GM19240 (cell line): ENCODE measurements at regions not wholly inside any gene's neighbourhood (a gene's known extent, or its start where the extent isn't known, plus 50 kb on each side); places are given as distances from the start of the nearest gene placed in this dataset.
"Not testable (repeated sequence)": the region's sequence is repeated elsewhere in the genome, so short reads cannot be mapped to it uniquely, and the experiment has no call there.

Experiments
- DNase-seq: peaks from one replicate; pipeline ENCODE4 v3.0.0; 2011; ENCODE audit warnings: low spot score; ENCODE audit not compliant: insufficient read length

DNA sequence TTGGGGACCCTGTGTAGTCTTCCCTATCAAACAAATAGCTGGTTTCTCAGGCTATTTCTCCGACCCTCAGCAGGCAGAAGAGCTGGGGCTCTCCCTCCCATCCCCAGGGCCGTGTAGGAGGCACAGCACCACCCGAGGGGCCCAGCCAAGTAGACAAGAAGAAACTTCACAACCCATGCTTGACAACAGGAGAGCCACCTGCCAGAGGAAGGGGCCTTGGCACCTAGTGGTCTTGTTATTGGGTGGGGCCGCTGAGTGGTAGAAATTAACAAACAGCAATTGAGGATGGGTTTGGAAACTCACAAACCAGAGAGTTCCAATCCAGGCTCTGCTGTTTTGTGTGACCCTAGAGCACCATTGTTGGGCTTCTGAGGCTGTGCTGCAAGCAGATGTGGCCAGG is 108.5 kb upstream of the CHD6 start:
- DNase-seq: no peak

DNA sequence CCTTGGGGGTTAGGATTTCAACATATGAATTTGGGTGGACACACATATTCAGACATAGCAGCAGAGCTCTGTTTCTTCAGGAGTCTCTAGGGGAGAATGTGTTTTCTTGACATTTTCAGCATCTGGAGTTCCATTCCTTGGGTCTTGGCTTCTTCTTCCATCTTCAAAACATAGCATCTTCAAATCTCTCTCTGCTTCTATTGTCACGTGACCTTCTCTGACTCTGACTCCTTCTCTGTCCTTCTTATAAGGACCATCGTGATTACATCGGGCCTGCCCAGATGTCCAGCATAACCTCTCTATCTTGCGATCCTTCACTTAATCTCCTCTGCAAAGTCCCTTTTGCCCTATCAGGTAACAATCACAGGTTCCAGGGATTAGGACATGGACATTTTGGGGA is 101.0 kb upstream of the CHD6 start:
- DNase-seq: no peak

DNA sequence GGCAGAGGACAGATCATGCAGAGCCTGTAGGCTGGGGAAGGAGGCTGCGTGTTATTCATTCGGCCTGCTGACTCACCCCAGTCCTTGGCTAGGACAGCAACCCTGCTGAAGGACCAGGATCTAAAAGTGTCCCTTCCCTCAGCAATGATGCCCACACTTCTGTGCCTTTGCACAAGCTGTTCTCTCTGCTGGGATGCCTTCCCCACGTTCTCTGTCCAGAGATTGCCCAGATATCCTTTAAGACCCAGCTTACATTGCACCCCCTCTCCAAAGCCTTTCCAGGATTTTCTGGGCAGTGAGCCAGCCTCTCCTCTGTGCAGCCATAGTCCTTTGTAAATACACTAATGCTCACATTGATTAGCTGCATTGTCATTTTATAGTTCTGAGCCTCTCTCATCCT is 99.3 kb upstream of the CHD6 start:
- DNase-seq: no peak

DNA sequence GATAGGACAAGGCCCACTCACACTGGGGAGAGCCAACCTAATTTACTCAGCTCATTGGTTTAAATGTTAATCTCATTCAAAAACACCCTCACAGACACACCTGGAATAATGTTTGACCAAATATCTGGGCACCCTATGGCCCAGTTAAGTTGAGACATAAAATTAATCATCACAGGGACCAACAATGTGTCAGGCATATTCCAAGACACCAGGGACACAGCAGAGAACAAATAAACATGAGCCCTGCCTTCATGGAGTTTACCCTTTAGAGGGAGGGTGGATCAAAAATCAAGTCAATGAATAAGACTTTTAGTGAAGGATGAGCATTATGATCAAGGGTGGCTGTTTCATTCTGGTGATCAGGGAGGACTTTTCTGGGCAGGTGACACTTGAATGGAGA is 98.7 kb upstream of the CHD6 start:
- DNase-seq: no peak

DNA sequence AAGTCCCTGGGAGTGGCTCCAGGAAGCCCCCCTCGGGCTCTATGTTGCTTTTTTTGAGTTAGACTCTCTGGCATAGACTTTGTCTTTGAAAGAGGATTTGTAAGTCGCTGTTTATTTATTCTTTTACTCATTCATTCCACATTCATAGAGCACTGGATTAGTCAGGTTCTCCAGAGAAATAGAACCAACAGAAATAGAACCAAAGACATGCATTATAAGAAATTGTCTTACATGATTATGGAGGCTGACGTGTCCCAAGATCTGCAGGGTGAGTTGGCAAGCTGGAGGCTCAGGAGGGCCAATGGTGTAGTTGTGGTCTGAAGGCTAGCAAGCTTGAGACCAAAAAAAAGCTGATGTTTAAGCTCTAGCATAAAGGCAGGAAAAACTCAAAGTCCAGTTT is 98.3 kb upstream of the CHD6 start:
- DNase-seq: no peak

DNA sequence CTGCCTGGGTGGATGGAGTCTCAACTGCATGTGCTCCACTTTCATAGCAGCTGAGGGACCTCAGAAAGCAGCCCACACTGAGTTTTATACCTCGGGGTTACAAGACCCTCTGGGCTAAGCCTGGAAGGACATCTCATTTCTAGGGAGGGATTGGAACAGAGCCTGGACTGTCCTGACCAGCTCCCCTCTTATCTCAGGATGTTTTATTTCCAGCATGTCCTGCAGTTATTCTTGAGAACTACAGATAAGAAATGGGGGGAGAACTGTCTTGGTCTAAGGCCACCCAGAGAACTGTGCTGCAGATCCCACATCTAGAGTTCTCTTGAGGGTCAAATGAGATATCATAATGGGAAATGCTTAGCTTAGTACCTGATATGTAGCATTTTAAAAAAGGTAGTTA is 97.3 kb upstream of the CHD6 start:
- DNase-seq: no peak

DNA sequence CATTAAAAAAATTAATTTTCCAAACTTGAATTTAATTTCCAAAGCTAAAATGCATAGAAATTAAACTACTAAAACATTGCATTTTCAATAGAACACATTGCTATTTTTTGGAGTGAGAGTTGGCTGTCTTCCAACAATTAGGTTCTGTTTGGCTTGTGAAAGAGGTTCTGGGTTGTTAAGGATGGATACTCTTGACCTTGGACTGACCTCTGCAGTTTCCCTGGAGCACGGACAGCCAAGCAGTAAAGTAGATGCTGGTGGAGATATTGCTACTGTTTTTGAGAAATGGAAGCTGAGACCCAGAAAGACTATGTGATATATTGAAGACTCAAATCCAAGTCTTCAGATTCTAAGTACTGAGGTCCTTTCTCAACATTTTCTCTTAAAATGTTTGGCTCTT is 95.9 kb upstream of the CHD6 start:
- no peak for DNase-seq

DNA sequence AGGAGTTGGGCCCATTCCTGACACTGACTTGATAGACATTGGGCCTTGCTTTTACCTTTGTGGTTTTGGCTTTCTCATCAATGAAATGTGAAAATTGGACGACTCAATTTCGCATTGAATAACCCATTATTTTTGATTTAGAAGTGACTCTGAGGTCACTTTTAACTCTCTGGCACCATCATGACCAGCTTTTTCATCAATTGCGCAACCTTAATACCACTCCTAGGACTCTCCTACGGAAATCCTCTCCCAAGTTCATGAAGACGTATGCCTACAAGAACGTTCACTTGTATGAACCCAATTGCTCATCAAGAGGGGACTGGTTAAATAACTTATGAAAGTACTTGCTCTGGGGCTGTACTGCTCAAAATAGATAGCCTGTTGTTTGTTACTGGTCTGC is 86.7 kb upstream of the CHD6 start:
- no peak for DNase-seq

DNA sequence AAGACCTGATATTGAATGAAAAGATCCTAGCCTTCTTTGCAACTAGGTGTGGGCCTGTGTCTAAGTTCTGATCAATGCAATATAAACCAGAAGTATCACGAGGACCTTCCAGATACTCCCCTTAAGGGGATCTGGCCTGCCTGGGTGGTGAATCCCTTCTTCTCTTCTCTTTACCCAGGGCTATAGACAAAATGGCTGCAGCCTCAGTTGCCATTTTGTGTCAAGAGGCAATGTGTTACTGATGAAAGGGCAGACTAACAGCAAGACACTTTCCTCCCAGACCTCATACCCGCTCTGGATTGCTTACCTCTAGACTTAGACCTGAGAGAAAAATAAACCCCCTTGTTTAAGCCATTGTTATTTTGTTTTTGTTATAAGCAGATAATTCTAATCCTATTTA is 84.5 kb upstream of the CHD6 start:
- no peak for DNase-seq

DNA sequence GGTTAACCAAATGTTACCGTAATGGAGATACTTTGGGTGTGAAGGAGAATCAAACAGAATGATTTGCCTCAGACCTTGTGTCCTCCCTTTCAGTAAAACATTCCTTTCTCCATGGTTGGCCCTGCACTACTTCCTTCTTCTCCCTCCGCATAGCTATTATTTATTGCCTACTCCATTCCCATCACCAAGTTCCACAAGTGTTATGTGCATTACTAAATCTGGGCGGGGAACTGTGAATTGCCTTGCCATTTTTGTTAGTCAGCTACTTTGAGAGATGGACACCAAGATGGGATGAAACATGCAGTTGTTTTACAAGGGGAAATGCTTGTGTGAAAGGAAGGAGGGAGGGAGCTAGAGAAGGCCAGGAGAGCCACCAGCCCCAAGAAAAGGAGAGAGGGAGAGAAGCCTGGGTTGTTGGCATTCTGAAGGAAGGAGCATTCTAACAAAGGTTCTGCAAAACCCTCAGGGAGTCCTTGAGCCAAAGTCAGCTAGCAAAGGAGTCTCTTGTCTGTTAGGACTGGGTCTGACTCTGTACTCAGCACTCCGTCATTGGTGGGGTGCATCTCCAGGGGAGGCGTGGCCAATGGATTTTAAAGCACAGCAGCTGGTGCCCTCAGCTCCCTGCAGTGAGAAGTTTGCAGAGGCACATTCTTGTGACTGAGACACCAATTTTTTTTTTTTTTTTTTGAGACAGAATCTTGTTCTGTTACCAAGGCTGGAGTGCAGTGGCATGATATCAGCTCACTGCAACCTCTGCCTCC is 83.6 kb upstream of the CHD6 start:
- no peak for DNase-seq

DNA sequence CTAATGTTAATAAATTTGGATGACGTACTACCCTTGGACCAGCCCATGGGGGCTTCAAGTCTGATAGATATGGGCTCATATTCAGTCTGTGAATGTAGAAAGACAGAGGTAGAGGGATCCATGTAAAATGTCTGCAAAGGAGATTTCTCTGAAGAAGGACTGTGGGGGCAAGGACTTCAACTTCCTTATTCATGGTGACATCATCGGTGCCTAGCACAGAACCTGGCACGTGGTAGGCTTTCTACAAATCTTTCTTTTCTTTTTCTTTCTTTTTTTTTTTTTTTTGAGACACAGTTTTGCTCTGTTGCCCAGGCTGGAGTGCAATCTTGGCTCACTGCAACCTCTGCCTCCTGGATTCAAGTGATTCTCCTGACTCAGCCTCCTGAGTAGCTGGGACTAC is 81.5 kb upstream of the CHD6 start:
- not testable (repeated sequence) for DNase-seq

DNA sequence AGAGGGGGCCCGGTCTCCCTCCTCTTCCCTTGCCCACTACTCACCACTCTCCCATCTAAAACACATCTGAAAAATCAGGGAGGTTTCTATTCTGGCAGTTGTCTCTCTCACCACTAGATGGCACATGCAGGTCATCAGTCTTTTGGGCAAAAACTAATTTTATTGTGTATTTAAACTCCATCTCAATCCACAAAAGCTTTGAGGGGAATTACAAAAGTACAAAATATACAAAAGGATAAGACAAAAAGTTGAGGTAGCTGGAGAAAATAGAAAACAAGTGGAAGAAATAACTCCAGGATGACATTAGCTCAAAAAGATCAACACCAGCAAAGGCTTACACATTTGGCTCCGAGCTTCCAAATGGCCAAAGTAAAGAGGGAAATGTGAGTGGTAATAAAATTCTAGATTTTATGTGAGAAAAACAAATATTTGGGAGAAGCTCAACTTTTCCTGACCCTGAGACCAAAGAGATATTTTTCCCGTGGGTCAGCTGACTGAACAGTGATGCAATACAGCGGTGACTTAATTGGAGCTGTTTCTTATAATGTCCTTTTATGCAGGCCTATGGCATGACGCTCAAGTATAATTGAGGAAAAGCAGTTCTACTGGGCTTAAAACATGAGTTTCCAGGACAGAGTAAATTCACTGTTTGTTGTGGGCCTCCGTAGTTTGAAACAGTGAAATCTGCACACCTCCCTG is 79.8 kb upstream of the CHD6 start:
- no peak for DNase-seq

DNA sequence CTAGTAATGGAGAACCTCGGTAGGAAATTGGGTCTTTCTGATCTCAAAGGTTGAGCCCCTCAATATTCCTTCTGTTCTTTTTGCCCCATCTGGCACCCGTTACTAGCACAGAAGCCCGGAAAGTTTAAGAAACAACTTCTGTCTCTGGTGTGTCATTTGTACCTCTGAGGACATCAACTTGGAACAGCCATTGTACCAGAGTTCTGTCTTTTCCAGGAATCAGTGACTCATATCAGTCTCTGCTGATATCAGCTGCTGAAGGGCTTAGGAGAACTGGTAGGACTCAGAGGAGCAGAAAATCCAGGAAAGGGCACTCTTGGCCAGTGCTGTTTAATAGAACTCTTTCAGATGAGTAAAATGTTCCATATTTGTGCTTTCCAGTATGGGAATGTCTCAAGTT is 78.3 kb upstream of the CHD6 start:
- DNase-seq: no peak

DNA sequence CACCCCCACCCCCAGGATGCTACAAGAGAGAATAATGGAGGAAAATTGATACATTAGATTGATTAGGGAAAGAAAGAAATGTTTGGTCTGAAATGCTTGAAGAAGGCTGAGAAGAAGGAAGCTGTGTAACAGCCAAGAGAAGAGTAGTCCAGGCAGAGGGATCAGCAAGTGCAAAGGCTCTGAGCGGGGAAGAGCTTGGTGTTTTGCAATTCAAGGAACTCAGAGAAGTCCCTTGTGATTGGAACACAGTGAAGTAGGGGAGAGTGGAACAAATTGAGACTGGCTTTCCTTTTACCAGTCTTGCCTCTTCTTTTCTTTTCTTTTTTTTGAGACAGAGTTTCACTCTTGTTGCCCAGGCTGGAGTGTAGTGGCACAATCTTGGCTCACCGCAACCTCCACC is 76.6 kb upstream of the CHD6 start:
- DNase-seq: no peak

DNA sequence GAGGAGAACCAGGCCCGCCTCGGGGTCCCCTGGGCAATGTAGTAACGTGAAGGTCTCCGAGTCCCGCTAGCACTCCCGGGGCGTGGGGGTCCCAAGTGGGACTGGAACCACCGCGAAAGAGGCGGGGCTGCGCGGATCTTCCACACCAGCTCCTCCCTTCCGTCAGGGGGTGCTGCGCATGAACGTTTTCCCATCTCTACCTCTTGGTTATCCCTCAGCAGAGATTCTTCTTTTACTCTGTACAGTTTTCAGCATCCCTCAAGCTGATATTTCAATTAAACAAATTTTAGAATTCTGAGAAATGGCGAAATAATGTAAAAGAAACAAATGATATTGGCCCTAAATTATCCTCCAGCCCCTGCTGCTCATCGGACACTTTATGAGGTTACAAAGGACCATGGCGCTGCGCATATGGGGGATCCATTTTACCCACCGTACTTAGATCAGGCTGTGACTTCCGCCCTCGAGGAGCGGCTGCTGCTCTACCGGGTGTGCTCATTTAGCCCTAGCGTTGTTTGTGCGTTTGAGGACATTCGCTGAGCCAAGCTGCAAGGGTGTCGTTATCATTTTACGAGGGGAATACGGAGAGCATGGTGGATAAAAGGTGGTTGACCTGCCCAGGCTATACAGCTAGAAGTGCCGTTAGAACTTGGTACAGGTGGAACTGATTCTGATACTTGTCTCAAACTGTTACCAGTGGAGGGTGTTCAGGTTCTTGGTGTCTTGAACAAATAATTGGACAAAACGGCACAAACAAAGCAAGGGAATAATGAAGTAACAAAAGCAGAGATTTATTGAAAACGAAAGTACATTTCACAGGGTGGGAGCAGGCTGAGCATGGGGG is 75.2 kb upstream of the CHD6 start:
- peak; percentile 15 for DNase-seq

DNA sequence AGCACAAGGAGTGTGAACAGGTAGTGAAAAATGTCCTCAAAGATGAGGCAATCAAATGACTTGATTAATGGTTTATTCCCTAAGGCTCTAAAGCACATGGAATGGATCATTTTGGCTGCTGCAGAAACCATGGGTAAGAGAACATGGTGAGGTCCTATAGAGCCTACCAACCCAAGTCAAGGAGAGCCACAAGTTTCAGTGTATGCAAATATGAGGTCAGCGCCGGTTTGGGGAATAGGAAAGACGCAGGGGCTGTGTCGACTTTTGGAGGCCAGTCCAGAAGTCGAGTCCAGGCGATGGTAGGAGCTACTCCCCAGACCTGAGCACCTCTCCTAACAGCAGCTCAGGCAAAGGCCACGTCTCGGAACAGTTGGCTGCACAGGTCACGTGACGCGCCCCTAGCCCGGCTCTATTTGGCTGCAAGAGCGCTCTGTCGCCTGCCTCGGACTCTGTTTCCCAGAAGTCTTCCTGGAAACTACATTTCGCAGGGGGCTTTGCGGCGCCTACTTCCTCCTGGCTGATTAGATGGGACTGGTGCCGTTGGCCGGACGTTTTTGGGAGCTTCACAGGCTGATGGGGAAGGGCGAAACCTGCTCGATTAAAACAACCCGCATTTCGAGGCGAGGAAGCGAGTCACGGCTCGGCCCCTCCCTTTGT is 74.4 kb upstream of the CHD6 start:
- peak; percentile 30 for DNase-seq

DNA sequence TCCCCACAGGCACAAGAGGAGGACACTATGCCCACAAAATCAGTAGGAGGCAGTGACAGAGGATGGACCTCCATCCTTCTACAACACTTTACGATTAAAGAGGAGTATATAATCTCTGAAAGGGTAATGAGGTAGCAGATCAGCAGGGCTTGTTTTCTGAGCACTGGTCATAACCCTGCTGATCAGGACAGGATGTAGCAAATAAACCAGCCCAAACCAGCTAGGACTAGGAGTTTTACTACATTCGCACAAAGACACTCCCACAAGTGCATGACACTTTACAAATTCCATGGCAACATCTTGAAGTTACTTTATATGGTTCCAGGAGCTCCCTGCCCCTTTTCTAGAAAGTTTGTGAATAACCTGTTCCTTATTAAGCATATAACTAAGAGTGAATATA is 73.3 kb upstream of the CHD6 start:
- DNase-seq: no peak

DNA sequence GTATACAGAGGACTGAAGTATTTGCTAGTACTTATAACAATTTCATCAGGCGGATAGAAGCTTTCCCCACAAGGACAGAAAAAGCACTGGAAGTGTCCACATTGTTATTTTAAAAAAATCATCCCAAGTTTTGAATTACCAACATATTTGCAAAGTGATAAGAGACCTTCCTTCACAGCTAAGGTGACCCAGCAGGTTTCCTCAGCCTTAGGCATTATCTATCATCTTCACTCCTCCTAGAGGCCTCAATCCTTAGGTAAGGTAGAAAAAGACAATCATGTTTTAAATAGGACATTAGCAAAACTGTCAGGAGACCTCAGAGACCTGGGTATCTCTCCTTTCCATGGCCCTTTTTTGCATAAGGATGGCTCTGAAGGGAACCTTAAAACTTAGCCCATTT is 72.5 kb upstream of the CHD6 start:
- DNase-seq: no peak

DNA sequence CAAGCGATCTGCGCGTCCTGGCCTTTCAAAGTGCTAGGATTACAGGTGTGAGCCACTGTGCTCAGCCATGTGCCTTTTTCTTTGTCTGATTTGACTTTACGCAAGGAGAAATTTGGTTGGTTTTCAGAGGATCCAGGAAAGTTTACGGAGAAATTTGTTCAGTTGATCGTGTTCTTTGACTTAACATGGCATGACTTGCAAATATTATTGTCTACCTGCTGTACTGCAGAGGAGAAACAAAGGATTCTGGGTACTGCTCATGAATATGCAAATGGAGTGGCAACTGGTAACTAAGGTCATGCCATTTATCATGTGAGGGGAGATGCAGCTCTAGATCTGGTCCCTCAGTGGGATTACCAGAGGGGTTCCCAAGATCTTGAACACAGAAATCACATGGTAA is 68.8 kb upstream of the CHD6 start:
- no peak for DNase-seq

DNA sequence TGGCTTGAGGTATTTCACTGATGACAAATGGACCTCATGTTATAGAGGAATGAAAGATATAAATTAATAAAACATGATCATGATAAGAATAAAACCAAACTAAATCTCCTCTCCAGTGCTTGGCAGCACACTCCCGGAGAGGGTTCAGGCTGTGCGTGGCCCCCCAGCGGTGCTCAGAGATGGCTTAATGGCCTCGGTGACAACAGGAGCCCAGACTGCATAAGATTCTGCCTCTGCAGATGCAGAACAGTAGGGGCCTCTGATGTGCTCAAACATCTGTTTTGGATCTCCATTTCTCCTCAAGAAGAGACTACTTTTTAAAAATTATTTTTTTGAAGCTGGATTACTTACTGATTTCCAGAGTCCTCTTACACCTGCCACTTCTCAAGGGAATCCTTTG is 67.0 kb upstream of the CHD6 start:
- DNase-seq: not testable (repeated sequence)

DNA sequence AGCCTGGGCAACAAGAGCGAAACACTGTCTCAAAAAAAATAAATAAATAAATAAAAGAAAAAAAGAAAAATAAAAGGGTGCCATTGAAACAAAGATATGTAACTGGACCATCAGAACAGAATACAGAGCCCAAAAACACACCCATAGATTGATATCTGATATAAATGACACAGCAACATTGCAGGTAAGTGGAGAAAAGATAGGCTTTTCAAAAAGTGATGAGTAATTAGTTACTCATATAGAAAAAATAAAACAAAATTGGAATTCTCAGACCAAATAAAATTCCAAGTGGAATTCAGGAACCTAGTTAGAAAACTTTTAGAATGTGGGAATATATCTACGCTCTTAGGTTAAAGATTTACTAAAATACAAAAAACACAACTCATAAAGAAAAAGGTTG is 60.6 kb upstream of the CHD6 start:
- DNase-seq: no peak

DNA sequence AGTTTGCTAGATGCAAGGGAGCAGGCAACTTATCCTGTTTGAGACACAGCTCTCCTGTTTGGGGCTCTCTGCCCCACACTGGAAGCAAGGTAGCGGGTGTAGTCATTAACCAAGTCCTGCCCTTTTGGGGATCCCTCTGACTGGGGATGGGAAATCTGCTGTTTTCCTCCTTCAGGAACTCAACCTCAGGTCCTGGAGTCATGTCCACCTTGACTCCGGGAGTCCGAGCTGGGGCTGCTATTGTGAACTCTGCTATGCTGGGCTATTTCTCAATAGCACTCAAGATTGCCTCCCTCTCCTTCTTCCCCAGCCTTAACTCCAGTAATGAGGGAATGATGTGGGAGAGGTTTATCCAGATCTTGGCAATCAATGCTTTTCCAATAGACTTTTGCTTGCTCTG is 54.1 kb upstream of the CHD6 start:
- DNase-seq: no peak
